LNCAP (cell line): ENCODE measurements at regions not wholly inside any gene's neighbourhood (a gene's known extent, or its start where the extent isn't known, plus 50 kb on each side); places are given as distances from the start of the nearest gene placed in this dataset.

Experiments
- CTCF ChIP-seq: fragments of 450-650 bp; IDR thresholded peaks from 2 replicates; pipeline ENCODE4 v1.5.1; 2017; ENCODE audit warnings: mild to moderate bottlenecking

- no peak for TF ChIP-seq CTCF
Measured at GRCh38 chrX:34218063-34218462, 85.9 kb upstream of the FAM47A start.

- TF ChIP-seq CTCF, result no peak
Measured at GRCh38 chrX:34197946-34198345, 65.8 kb upstream of the FAM47A start.
